ENCODE measurements at regions not wholly inside any gene's neighbourhood (a gene's known extent, or its start where the extent isn't known, plus 50 kb on each side); places are given as distances from the start of the nearest gene placed in this dataset.
"Not testable (repeated sequence)": the region's sequence is repeated elsewhere in the genome, so short reads cannot be mapped to it uniquely, and the experiment has no call there.

GRCh38 chrX:101787934-101788333, 128.3 kb upstream of the ARMCX2 start:
- no peak overlapping the region for H3K27ac Mint-ChIP-seq (ENCODE audit: low read depth, unreplicated experiment)
- no peaks in the 10 kb centered on the region for H3K9me3 Mint-ChIP-seq (ENCODE audit: unreplicated experiment)
- ChIA-PET POLR2A (no interaction called here), CTCF (interaction anchor here (1.0 kb wide), 1 partner anchor 11 kb away, joined by 5 read pairs; no protein-coding TSS in a partner anchor)
- intact Hi-C loops (cut with micrococcal nuclease), result no loop called here
- no peak for DNase-seq (ENCODE audit: unreplicated experiment)
- H3K4me1 Mint-ChIP-seq (ENCODE audit: insufficient read depth, unreplicated experiment), result peaks cover 6% of the 10 kb centered on the region
- no TSS peak for BruUV-seq (replicated peaks)
- no peak overlapping the region for H3K4me3 Mint-ChIP-seq (ENCODE audit: unreplicated experiment)
- no peaks in the 10 kb centered on the region for H3K36me3 Mint-ChIP-seq (ENCODE audit: insufficient read depth, unreplicated experiment)
- H3K27me3 Mint-ChIP-seq (ENCODE audit: insufficient read depth, unreplicated experiment), result peaks cover 33% of the 10 kb centered on the region
- TF ChIP-seq CTCF (IDR thresholded peaks at IDR 0.05; ENCODE audit: unreplicated experiment), result no peak

- no peaks in the 10 kb centered on the region for H3K36me3 Mint-ChIP-seq (ENCODE audit: insufficient read depth, unreplicated experiment)
- POLR2A ChIA-PET, result no interaction called here
- H3K4me1 Mint-ChIP-seq (ENCODE audit: insufficient read depth, unreplicated experiment), result peaks cover 6% of the 10 kb centered on the region
- peaks cover 21% of the 10 kb centered on the region for H3K27me3 Mint-ChIP-seq (ENCODE audit: insufficient read depth, unreplicated experiment)
- no peak overlapping the region for H3K4me3 Mint-ChIP-seq (ENCODE audit: unreplicated experiment)
- no peak for TF ChIP-seq CTCF (IDR thresholded peaks at IDR 0.05; ENCODE audit: unreplicated experiment)
- no peak overlapping the region for H3K27ac Mint-ChIP-seq (ENCODE audit: low read depth, unreplicated experiment)
- BruUV-seq (replicated peaks), result no TSS peak
- DNase-seq (ENCODE audit: unreplicated experiment), result no peak
- CTCF ChIA-PET, result no interaction called here
- intact Hi-C loops (cut with micrococcal nuclease), result no loop called here
- H3K9me3 Mint-ChIP-seq (ENCODE audit: unreplicated experiment), result no peaks in the 10 kb centered on the region
Observed at GRCh38 chrX:101785142-101785541, 125.5 kb upstream of the ARMCX2 start.

- BruUV-seq (replicated peaks); H3K4me3 Mint-ChIP-seq (ENCODE audit: unreplicated experiment); H3K27ac Mint-ChIP-seq (ENCODE audit: low read depth, unreplicated experiment); H3K9me3 Mint-ChIP-seq (ENCODE audit: unreplicated experiment); DNase-seq (ENCODE audit: unreplicated experiment); H3K36me3 Mint-ChIP-seq (ENCODE audit: insufficient read depth, unreplicated experiment); H3K4me1 Mint-ChIP-seq (ENCODE audit: insufficient read depth, unreplicated experiment); POLR2A ChIA-PET; intact Hi-C loops (cut with micrococcal nuclease): not testable (repeated sequence)
- peaks cover 26% of the 10 kb centered on the region for H3K27me3 Mint-ChIP-seq (ENCODE audit: insufficient read depth, unreplicated experiment)
- CTCF ChIA-PET, result interaction anchor here (1.2 kb wide), 1 partner anchor 18 kb away, joined by 3 read pairs; no protein-coding TSS in a partner anchor
Observed at GRCh38 chrX:101780421-101780820, 120.8 kb upstream of the ARMCX2 start.

- H3K4me1 Mint-ChIP-seq (ENCODE audit: insufficient read depth, unreplicated experiment), result no peaks in the 10 kb centered on the region
- CTCF ChIA-PET, result interaction anchor here (1.9 kb wide), 1 partner anchor 15 kb away, joined by 5 read pairs; no protein-coding TSS in a partner anchor
- H3K4me3 Mint-ChIP-seq (ENCODE audit: unreplicated experiment), result no peak overlapping the region
- DNase-seq (ENCODE audit: unreplicated experiment), result no peak
- H3K9me3 Mint-ChIP-seq (ENCODE audit: unreplicated experiment), result no peaks in the 10 kb centered on the region
- POLR2A ChIA-PET, result no interaction called here
- H3K27ac Mint-ChIP-seq (ENCODE audit: low read depth, unreplicated experiment), result no peak overlapping the region
- no peak for TF ChIP-seq CTCF (IDR thresholded peaks at IDR 0.05; ENCODE audit: unreplicated experiment)
- H3K27me3 Mint-ChIP-seq (ENCODE audit: insufficient read depth, unreplicated experiment), result peaks cover 12% of the 10 kb centered on the region
- no peaks in the 10 kb centered on the region for H3K36me3 Mint-ChIP-seq (ENCODE audit: insufficient read depth, unreplicated experiment)
- intact Hi-C loops (cut with micrococcal nuclease), result no loop called here
- BruUV-seq (replicated peaks), result no TSS peak
Observed at GRCh38 chrX:101774340-101774739, 114.7 kb upstream of the ARMCX2 start.

GRCh38 chrX:101764538-101764937, 104.9 kb upstream of the ARMCX2 start:
- CTCF ChIA-PET, result interaction anchor here (0.5 to 1.1 kb wide), 3 partner anchors 29 to 320 kb away, joined by 3 read pairs; no protein-coding TSS in a partner anchor
- POLR2A ChIA-PET, result no interaction called here
- H3K36me3 Mint-ChIP-seq (ENCODE audit: insufficient read depth, unreplicated experiment), result no peaks in the 10 kb centered on the region
- H3K27ac Mint-ChIP-seq (ENCODE audit: low read depth, unreplicated experiment), result no peak overlapping the region
- BruUV-seq (replicated peaks), result no TSS peak
- no peaks in the 10 kb centered on the region for H3K4me1 Mint-ChIP-seq (ENCODE audit: insufficient read depth, unreplicated experiment)
- DNase-seq (ENCODE audit: unreplicated experiment), result peak; percentile 9
- peaks cover 50% of the 10 kb centered on the region for H3K27me3 Mint-ChIP-seq (ENCODE audit: insufficient read depth, unreplicated experiment)
- H3K4me3 Mint-ChIP-seq (ENCODE audit: unreplicated experiment), result no peak overlapping the region
- intact Hi-C loops (cut with micrococcal nuclease), result no loop called here
- no peak for TF ChIP-seq CTCF (IDR thresholded peaks at IDR 0.05; ENCODE audit: unreplicated experiment)
- no peaks in the 10 kb centered on the region for H3K9me3 Mint-ChIP-seq (ENCODE audit: unreplicated experiment)

Measured in MCF 10A (cell line).